ENCODE measurements at regions not wholly inside any gene's neighbourhood (a gene's known extent, or its start where the extent isn't known, plus 50 kb on each side); places are given as distances from the start of the nearest gene placed in this dataset.

- no peak overlapping the region for H3K14ac ChIP-seq (replicated peaks; ENCODE audit: low read depth, low read length)
- no peak overlapping the region for H2BK120ac ChIP-seq (ENCODE audit: low read depth, low read length)
- H3K27ac ChIP-seq (ENCODE audit: insufficient read depth, low read length): no peak overlapping the region
- H3K27me3 ChIP-seq (ENCODE audit: control insufficient read depth, insufficient read depth, low read length): no peaks in the 10 kb centered on the region
- in situ Hi-C loops (cut with MboI; ENCODE audit: low sequenced_read_pairs) (no loop called here), dilution Hi-C loops (cut with HindIII; ENCODE audit: low sequenced_read_pairs, unreplicated experiment) (no loop called here), intact Hi-C loops (cut with micrococcal nuclease) (no loop called here)
- WGBS, 2 experiments (ENCODE audit: extremely low coverage in 2 of 2, insufficient read length in 1 of 2): no CpG with 5 or more reads among the region's 2 CpGs
- no peak overlapping the region for H2AK9ac ChIP-seq (replicated peaks; ENCODE audit: low read depth, low read length, poor library complexity)
- H3K4ac ChIP-seq (ENCODE audit: low read depth, low read length): no peak overlapping the region
- H2AK5ac ChIP-seq (ENCODE audit: low read depth, low read length): no peak overlapping the region
- no peaks in the 10 kb centered on the region for H3K36me3 ChIP-seq (ENCODE audit: control insufficient read depth, insufficient read depth, low read length)
- no peak overlapping the region for H3K4me2 ChIP-seq (ENCODE audit: low read depth, low read length)
- H3K79me1 ChIP-seq (ENCODE audit: low read depth in 1 of 2, low read length in 2 of 2): no peaks in the 10 kb centered on the region
- CTCF ChIA-PET: no interaction called here
- no peaks in the 10 kb centered on the region for H3K4me1 ChIP-seq (ENCODE audit: control insufficient read depth, insufficient read depth, low read length)
- DNase-seq: no peak
- H3K9ac ChIP-seq (ENCODE audit: low read depth, low read length): no peak overlapping the region
- H2BK15ac ChIP-seq (ENCODE audit: low read depth, low read length): no peak overlapping the region
- no peak overlapping the region for H4K8ac ChIP-seq (ENCODE audit: low read depth in 2 of 2, low read length in 2 of 2)
- POLR2A ChIA-PET (ENCODE audit: unreplicated experiment): no interaction called here
- no peak overlapping the region for H3K18ac ChIP-seq (ENCODE audit: low read depth, low read length)
- no peak overlapping the region for H4K91ac ChIP-seq (ENCODE audit: insufficient read depth, low read depth, low read length)
- H2BK20ac ChIP-seq (ENCODE audit: low read depth, low read length): no peak overlapping the region
- H3K4me3 ChIP-seq (ENCODE audit: insufficient read depth, low read depth, low read length): no peak overlapping the region
- no TSS peak for BruUV-seq (replicated peaks)
- H2BK5ac ChIP-seq (ENCODE audit: low read depth, low read length, poor library complexity, severe bottlenecking): no peak overlapping the region
- H3K9me3 ChIP-seq (ENCODE audit: control insufficient read depth, insufficient read depth, low read length): no peaks in the 10 kb centered on the region
- no peak overlapping the region for H3K56ac ChIP-seq (ENCODE audit: extremely low read depth, insufficient read depth, low read length)
- no peak overlapping the region for H3K23ac ChIP-seq (ENCODE audit: low read depth, low read length)
- no peaks in the 10 kb centered on the region for H4K20me1 ChIP-seq (ENCODE audit: insufficient read depth, low read length)
- H2AFZ ChIP-seq (replicated peaks; ENCODE audit: low read length, poor library complexity): no peak overlapping the region
- no peak overlapping the region for H4K5ac ChIP-seq (ENCODE audit: low read depth, low read length)
- ATAC-seq (ENCODE audit: low read depth): no peak
- TF ChIP-seq MAFK (IDR thresholded peaks at IDR 0.05; ENCODE audit: low read depth, low read length) (peak; percentile 96), NFE2L2 (IDR thresholded peaks at IDR 0.05; ENCODE audit: low read depth, low read length) (peak; percentile 94), USF2 (IDR thresholded peaks at IDR 0.05; ENCODE audit: low read depth, low read length) (no peak)
- H3K9me1 ChIP-seq (ENCODE audit: insufficient read depth, low read length): no peaks in the 10 kb centered on the region
Measured at GRCh38 chr14:62585247-62585646, 460.0 kb downstream of the KCNH5 start.

Measured in IMR-90 (cell line).